ENCODE measurements at regions not wholly inside any gene's neighbourhood (a gene's known extent, or its start where the extent isn't known, plus 50 kb on each side); places are given as distances from the start of the nearest gene placed in this dataset.

- TF ChIP-seq CTCF (IDR thresholded peaks at IDR 0.05; ENCODE audit: insufficient read depth, low read length) (no peak), REST (IDR thresholded peaks at IDR 0.05; ENCODE audit: insufficient replicate concordance, low read depth) (no peak)
Observed at GRCh38 chr13:84315527-84315926, 433.3 kb upstream of the SLITRK1 start.
